ENCODE measurements at regions not wholly inside any gene's neighbourhood (a gene's known extent, or its start where the extent isn't known, plus 50 kb on each side); places are given as distances from the start of the nearest gene placed in this dataset.

DNA sequence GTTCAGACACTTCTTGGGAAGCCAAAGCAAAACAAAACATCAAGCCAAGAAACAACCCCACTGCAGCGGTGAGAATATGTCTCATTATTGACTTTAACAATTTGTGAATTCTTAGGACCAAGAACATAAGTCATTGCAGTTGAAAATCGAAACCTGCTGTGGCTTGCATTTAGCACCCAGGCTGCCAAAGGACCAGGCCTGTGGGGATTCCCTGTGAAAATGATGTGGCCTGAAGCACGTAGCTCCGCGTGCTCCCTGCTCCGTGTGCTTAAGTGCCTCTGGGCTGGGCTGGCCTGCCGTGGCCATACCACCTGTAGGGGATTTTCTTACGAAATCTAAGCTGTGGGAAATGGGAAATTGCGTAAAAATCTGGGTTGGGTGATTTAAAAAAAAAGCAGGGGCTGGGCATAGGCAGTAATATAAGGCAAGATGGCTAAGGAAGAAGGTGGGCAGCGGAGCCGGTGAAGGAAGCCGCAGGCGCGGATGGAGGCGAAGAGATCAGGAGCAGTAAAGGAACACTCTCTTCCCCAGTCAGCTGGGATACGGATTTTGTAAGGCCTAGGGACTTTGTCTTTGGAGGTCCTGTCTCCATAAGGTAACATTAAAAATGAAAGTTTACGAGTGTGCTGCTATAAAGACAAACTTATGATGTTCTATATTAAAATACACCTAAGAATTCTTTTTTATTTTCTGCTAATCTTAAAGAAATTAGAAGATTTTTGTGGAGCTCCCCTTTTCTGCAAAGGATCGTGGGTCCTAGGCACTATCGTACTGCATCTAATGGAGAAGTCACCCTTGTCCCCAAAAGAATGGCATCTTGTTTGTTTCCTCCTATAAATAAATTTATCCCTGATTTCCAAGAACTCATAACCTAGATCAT lies 189.6 kb upstream of the SEMA6A start:
- Histone ChIP-seq H3K9me3 (no peaks in the 10 kb centered on the region), H3K36me3 (no peaks in the 10 kb centered on the region), H3K27me3 (no peaks in the 10 kb centered on the region), H3K4me3 (no peak overlapping the region), H3K4me1 (no peaks in the 10 kb centered on the region), H3K27ac (no peak overlapping the region)
- ATAC-seq (no peak), DNase-seq (no peak)
- TF ChIP-seq, protein P1, sequence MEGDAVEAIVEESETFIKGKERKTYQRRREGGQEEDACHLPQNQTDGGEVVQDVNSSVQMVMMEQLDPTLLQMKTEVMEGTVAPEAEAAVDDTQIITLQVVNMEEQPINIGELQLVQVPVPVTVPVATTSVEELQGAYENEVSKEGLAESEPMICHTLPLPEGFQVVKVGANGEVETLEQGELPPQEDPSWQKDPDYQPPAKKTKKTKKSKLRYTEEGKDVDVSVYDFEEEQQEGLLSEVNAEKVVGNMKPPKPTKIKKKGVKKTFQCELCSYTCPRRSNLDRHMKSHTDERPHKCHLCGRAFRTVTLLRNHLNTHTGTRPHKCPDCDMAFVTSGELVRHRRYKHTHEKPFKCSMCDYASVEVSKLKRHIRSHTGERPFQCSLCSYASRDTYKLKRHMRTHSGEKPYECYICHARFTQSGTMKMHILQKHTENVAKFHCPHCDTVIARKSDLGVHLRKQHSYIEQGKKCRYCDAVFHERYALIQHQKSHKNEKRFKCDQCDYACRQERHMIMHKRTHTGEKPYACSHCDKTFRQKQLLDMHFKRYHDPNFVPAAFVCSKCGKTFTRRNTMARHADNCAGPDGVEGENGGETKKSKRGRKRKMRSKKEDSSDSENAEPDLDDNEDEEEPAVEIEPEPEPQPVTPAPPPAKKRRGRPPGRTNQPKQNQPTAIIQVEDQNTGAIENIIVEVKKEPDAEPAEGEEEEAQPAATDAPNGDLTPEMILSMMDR (IDR thresholded peaks at IDR 0.05) = no peak
- intact Hi-C loops (cut with DNase I) = no loop called here

DNA sequence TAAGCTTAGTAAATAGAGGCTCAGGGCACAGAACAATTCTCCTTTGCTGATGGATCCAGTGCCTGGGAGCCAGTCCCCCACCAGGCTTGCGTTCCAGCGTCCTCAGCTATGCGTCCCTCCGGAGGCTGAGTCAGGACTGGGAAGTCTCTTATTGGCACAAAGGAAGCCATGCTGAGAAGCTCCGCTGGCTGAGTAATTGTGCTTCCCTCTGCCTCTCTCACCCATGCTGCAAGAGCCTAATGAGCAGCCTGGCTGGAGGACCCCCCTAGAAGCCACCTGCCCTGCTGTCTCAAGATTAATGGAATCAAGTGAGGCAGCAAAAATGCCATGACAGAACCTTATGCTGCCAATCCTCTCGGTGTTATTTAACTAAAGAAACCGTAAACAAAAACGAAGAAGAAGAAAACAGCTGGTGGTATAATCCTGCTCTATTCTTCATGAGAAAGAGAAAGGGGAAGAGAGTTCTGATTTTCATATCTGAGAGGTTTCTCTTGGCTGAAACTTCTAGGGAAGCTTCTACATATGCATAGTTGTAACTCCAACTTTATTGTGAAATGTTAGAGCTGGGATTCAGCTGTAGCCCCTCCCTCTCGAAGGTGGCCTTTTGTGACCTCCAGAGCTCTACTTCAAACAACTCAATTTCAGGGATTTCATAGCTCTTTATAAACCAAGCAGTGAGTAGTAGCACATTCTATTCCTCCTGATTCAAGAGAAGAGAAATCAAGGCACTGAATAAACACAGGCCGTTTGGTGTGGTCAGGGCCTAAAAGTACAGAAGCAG lies 185.4 kb upstream of the SEMA6A start:
- no peak for ATAC-seq
- no peaks in the 10 kb centered on the region for H3K9me3 ChIP-seq
- TF ChIP-seq, protein P1 (IDR thresholded peaks at IDR 0.05) = no peak
- no peaks in the 10 kb centered on the region for H3K27me3 ChIP-seq
- no peak for DNase-seq
- no peak overlapping the region for H3K4me3 ChIP-seq
- no peak overlapping the region for H3K27ac ChIP-seq
- no peaks in the 10 kb centered on the region for H3K4me1 ChIP-seq
- no peaks in the 10 kb centered on the region for H3K36me3 ChIP-seq
- intact Hi-C loops (cut with DNase I) = no loop called here

DNA sequence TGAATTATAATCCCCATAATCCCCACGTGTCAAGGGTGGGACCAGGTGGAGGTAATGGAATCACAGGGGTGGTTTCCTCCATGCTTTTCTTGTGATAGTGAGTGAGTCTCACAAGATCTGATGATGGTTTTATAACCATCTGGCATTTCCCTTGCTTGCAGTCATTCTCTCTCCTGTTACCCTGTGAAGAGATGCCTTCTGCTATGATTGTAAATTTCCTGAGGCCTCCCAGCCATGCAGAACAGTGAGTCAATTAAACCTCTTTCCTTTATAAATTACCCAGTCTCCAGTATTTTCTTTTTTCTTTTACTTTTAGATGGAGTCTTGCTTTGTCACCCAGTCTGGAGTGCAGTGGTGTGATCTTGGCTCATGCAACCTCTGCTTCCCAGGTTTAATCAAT lies 182.7 kb upstream of the SEMA6A start:
- H3K27me3 ChIP-seq = no peaks in the 10 kb centered on the region
- TF ChIP-seq, protein P1 (IDR thresholded peaks at IDR 0.05) = no peak
- DNase-seq (no peak), ATAC-seq (no peak)
- intact Hi-C loops (cut with DNase I) = no loop called here
- H3K36me3 ChIP-seq = no peaks in the 10 kb centered on the region
- H3K9me3 ChIP-seq = no peaks in the 10 kb centered on the region
- no peaks in the 10 kb centered on the region for H3K4me1 ChIP-seq
- no peak overlapping the region for H3K27ac ChIP-seq
- no peak overlapping the region for H3K4me3 ChIP-seq

DNA sequence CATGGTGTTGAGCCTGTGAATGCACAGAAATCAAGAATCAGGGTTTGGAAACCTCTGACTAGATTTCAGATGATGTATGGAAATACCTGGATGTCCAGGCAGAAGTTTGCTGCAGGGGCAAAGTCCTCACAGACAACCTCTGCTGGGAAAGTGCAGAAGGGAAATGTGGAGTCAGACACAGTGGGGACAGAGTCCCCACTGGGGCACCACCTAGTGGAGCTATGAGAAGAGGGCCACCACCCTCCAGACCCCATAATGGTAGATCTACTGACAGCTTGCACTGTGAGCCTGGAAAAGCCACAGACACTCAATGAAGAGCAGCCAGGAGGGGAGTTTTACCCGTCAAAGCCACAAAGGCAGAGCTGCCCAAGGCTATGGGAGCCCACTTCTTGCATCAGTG lies 181.9 kb upstream of the SEMA6A start:
- TF ChIP-seq, protein P1 (IDR thresholded peaks at IDR 0.05) = no peak
- intact Hi-C loops (cut with DNase I) = no loop called here
- ATAC-seq = no peak

DNA sequence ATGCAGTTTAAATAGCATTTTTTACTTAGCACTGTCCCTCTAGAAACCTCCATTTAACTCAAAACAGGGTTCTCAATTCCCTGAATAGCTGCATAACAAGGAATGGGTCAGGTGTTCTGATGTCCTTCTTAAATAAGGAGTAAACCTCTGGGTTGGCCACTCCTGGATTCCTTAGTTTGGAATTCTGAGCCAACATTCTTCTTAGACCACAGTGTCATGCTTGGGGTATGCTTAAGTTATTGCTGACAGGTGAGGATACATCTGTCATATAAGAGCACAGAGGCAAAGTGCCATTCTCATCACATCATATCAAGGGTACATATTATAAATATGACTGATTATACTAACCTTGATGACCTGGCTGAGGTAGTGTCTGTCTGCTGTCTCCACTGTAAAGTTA lies 179.9 kb upstream of the SEMA6A start:
- H3K27ac ChIP-seq = no peak overlapping the region
- no peaks in the 10 kb centered on the region for H3K27me3 ChIP-seq
- TF ChIP-seq, protein P1 (IDR thresholded peaks at IDR 0.05) = no peak
- ATAC-seq = no peak
- no peaks in the 10 kb centered on the region for H3K4me1 ChIP-seq
- no peaks in the 10 kb centered on the region for H3K36me3 ChIP-seq
- no peak overlapping the region for H3K4me3 ChIP-seq
- intact Hi-C loops (cut with DNase I) = no loop called here
- DNase-seq = no peak
- H3K9me3 ChIP-seq = no peaks in the 10 kb centered on the region

More for the DNA sequence above, 181.9 kb upstream of the SEMA6A start:
- Histone ChIP-seq H3K36me3 (no peaks in the 10 kb centered on the region), H3K27ac (no peak overlapping the region), H3K27me3 (no peaks in the 10 kb centered on the region), H3K9me3 (no peaks in the 10 kb centered on the region), H3K4me1 (no peaks in the 10 kb centered on the region), H3K4me3 (no peak overlapping the region)
- DNase-seq = no peak
